HL-60 (cell line): ENCODE measurements at regions not wholly inside any gene's neighbourhood (a gene's known extent, or its start where the extent isn't known, plus 50 kb on each side); places are given as distances from the start of the nearest gene placed in this dataset.
"Not testable (repeated sequence)": the region's sequence is repeated elsewhere in the genome, so short reads cannot be mapped to it uniquely, and the experiment has no call there.

Source experiments
- DNase-seq, 2 experiments: peaks; one replicate each; pipeline ENCODE4 v3.0.0-alpha.2; 2010 to 2020; ENCODE audit warnings: low read depth in 1 of 2, low spot score in 1 of 2
- H3K27ac ChIP-seq: fragments of 250-450 bp; sonication (Bioruptor Pico); replicated peaks from 2 replicates; pipeline ENCODE4 v1.5.1; 2020; ENCODE audit warnings: mild to moderate bottlenecking, moderate library complexity
- H3K27me3 ChIP-seq: fragments of 250-450 bp; sonication (Bioruptor Pico); 2 replicates; pipeline ENCODE4 v1.5.1; 2021; ENCODE audit warnings: mild to moderate bottlenecking, moderate library complexity; ENCODE audit not compliant: insufficient read depth, poor library complexity, severe bottlenecking
- H3K4me3 ChIP-seq: replicated peaks from 2 replicates; pipeline ENCODE4 v1.5.1; 2011; ENCODE audit warnings: mild to moderate bottlenecking, control low read depth, low read length; ENCODE audit not compliant: insufficient read depth
- GABPA ChIP-seq: IDR thresholded peaks from 2 replicates; pipeline ENCODE4 v1.6.1; 2012; ENCODE audit warnings: low read depth
- POLR2AphosphoS5 ChIP-seq: IDR thresholded peaks from 2 replicates; pipeline ENCODE4 v1.6.1; 2012; ENCODE audit warnings: low read depth
- SPI1 ChIP-seq: IDR thresholded peaks from 2 replicates; pipeline ENCODE4 v1.6.1; 2012; ENCODE audit warnings: low read depth, mild to moderate bottlenecking, borderline replicate concordance
- TF ChIP-seq, protein P1 (sequence below): IDR thresholded peaks from 2 replicates; pipeline ENCODE4 v1.6.1; 2012; ENCODE audit warnings: low read depth; ENCODE audit not compliant: insufficient replicate concordance
- TF ChIP-seq, protein P2 (sequence below): IDR thresholded peaks from one replicate; pipeline ENCODE4 v1.5.1; 2011; ENCODE audit warnings: low read length, control low read depth, inconsistent platforms; ENCODE audit not compliant: insufficient read depth

GRCh38 chr15:77895742-77896141 lies 181.8 kb downstream of the TBC1D2B start:
- TF ChIP-seq, protein P1, sequence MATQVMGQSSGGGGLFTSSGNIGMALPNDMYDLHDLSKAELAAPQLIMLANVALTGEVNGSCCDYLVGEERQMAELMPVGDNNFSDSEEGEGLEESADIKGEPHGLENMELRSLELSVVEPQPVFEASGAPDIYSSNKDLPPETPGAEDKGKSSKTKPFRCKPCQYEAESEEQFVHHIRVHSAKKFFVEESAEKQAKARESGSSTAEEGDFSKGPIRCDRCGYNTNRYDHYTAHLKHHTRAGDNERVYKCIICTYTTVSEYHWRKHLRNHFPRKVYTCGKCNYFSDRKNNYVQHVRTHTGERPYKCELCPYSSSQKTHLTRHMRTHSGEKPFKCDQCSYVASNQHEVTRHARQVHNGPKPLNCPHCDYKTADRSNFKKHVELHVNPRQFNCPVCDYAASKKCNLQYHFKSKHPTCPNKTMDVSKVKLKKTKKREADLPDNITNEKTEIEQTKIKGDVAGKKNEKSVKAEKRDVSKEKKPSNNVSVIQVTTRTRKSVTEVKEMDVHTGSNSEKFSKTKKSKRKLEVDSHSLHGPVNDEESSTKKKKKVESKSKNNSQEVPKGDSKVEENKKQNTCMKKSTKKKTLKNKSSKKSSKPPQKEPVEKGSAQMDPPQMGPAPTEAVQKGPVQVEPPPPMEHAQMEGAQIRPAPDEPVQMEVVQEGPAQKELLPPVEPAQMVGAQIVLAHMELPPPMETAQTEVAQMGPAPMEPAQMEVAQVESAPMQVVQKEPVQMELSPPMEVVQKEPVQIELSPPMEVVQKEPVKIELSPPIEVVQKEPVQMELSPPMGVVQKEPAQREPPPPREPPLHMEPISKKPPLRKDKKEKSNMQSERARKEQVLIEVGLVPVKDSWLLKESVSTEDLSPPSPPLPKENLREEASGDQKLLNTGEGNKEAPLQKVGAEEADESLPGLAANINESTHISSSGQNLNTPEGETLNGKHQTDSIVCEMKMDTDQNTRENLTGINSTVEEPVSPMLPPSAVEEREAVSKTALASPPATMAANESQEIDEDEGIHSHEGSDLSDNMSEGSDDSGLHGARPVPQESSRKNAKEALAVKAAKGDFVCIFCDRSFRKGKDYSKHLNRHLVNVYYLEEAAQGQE = no peak
- TF ChIP-seq, protein P2, sequence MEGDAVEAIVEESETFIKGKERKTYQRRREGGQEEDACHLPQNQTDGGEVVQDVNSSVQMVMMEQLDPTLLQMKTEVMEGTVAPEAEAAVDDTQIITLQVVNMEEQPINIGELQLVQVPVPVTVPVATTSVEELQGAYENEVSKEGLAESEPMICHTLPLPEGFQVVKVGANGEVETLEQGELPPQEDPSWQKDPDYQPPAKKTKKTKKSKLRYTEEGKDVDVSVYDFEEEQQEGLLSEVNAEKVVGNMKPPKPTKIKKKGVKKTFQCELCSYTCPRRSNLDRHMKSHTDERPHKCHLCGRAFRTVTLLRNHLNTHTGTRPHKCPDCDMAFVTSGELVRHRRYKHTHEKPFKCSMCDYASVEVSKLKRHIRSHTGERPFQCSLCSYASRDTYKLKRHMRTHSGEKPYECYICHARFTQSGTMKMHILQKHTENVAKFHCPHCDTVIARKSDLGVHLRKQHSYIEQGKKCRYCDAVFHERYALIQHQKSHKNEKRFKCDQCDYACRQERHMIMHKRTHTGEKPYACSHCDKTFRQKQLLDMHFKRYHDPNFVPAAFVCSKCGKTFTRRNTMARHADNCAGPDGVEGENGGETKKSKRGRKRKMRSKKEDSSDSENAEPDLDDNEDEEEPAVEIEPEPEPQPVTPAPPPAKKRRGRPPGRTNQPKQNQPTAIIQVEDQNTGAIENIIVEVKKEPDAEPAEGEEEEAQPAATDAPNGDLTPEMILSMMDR = no peak
- TF ChIP-seq SPI1 (no peak), POLR2AphosphoS5 (no peak), GABPA (no peak)
- DNase-seq = no peak
- no peak overlapping the region for H3K27ac ChIP-seq
- no peaks in the 10 kb centered on the region for H3K27me3 ChIP-seq
- no peak overlapping the region for H3K4me3 ChIP-seq

GRCh38 chr15:77895145-77895544 lies 182.4 kb downstream of the TBC1D2B start:
- DNase-seq = not testable (repeated sequence)

DNA sequence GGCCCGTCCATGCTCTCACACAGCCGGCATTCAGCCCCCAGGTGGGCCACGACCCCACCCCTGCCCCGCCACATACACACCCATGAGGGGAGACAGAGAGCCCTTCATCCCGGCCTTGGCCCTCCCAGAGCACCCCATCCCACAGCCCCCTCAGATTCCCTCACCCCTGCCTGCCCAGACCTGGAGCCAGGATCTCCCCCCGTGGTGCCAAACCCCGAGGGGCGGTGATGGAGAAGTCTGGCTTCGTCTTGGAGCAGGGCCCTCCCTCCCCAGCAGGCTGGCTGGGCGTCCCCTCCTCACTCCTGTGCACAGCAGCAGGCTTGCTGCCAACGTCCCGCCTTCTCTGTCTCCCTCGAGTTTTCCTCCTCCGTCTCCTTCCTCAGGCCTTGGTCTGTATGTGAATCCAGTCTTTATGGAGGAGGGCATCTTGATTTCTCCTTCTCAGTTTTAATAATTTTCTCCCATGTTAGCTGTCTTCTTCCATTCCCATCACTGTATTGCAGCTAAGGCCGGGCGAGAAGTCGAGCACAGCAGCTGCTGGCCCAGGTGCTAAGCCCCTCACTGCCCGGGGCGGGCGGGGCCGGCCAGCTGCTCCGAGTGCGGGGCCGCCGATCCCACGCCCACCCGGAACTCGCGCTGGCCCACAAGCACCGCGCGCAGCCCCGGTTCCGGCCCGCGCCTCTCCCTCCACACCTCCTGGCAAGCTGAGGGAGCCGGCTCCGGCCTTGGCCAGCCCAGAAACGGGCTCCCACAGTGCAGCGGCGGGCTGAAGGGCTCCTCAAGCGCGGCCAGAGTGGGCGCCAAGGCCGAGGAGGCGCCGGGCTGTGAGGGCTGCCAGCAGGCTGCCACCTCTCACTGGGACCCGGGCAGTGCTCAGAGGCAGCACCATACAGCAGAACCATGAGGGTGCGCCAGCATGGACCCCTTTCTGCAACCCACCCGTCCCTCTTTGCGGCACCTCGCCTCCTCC lies 183.6 kb downstream of the TBC1D2B start:
- H3K27me3 ChIP-seq, H3K27ac ChIP-seq: not testable (repeated sequence)

More at GRCh38 chr15:77895145-77895544, 182.4 kb downstream of the TBC1D2B start:
- H3K27me3 ChIP-seq, H3K4me3 ChIP-seq, H3K27ac ChIP-seq: not testable (repeated sequence)

GRCh38 chr15:77893246-77893645 lies 184.3 kb downstream of the TBC1D2B start:
- not testable (repeated sequence) for H3K27me3 ChIP-seq, DNase-seq, H3K4me3 ChIP-seq, H3K27ac ChIP-seq

More for the DNA sequence above, 183.6 kb downstream of the TBC1D2B start:
- DNase-seq, H3K4me3 ChIP-seq: not testable (repeated sequence)

DNA sequence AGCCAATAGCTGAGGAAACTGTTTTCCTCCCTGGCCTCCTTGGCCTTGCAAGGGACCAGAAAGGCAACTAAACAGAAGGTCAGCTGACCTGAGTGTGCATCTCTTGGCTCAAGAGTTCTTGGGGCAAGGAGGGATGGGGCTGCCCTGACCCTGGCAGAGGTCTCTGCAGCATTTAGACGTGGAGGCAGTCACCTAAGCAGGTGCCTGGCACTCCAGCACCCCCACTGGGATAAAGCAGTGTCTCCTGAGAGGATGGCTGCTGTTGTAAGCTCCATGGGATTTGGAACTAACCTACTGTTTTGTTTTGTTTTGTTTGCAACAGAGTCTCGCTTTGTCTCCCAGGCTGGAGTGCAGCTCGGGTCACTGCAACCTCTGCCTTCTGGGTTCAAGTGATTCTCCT lies 185.2 kb downstream of the TBC1D2B start:
- TF ChIP-seq POLR2AphosphoS5 = no peak
- Histone ChIP-seq H3K27ac (no peak overlapping the region), H3K4me3 (no peak overlapping the region), H3K27me3 (no peaks in the 10 kb centered on the region)
- no peak for DNase-seq

DNA sequence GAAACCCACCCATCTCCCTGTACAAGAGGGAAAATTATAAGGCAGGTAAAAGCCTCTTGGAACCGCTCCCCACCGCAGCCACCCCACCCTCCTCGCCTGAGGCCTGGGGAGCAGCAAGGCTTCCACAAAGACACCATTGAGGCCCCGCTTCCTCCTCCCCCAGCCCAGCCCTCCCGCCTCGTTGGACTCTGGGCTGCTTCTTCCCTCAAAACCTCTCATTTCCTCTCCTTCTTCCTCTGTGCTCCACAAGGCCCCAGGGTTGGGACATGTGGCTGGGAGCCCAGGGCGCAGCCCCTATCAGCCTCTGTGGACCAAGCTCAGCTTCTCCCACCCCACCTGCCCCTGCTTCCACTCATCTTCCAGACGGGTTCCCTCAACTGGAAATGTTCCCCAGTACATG lies 185.6 kb downstream of the TBC1D2B start:
- not testable (repeated sequence) for DNase-seq, H3K27me3 ChIP-seq, H3K4me3 ChIP-seq, H3K27ac ChIP-seq

DNA sequence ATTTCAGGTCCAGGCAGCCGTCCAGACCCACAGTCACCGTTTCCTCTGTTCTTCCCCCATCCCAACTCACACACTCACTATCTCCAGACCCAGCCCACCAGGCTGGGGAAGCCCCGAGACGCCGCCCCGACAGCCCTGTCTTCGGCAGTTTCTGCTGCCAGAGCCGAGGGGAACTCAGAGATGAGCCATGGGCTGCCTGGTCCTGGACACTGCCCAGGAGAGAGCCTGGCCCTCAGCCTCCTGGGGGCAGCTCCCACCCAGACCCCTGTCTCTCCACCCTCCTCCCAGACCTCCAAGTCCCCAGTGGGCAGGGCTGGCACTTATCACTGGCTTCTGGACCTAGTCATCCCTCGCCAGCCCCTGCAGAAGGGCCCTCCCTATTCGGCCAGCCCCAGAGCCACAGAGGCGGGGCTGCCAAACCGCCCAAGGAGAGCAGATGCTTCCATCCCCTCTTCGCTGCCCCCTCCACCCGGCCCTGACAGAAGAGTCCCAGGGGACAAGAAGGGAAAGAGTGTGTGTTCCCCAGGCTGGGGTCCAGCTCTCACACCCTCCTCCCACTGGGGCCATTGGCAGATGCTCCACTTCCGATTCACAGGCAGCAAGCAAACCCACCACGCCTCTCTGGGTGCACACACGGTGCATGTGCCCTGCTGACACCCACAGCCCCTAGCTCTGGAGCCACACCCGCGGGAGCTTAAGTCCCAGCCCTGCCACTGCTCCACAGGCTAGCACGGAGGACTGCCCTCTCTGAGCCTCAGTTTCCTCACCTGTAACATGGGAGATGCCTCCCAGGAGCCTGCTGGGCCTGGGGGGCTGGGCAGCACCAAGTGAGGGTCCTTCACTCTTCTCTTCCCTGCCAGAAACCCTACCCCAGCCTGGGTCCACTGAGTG lies 186.4 kb downstream of the TBC1D2B start:
- not testable (repeated sequence) for DNase-seq, H3K27ac ChIP-seq, H3K4me3 ChIP-seq, H3K27me3 ChIP-seq

- not testable (repeated sequence) for H3K27me3 ChIP-seq, H3K27ac ChIP-seq, H3K4me3 ChIP-seq, DNase-seq
These were observed 187.4 kb downstream of the TBC1D2B start for GRCh38 chr15:77889828-77890725.
